OCI-LY3 (cell line): ENCODE measurements at regions not wholly inside any gene's neighbourhood (a gene's known extent, or its start where the extent isn't known, plus 50 kb on each side); places are given as distances from the start of the nearest gene placed in this dataset.
A peak's percentile ranks its signal among the peaks of the same experiment; 100 is the strongest.

ENCODE experiments used
- H2AFZ ChIP-seq: fragments of 200-600, 300-600 bp; shearing (Covaris generic); 2 replicates; pipeline ENCODE4 v1.6.0; 2014; ENCODE audit warnings: antibody characterized with exemption, low read depth, low read length
- H3K27ac ChIP-seq: fragments of 200-600, 300-600 bp; sonication (generic); 2 replicates; pipeline ENCODE4 v1.5.1; 2014; ENCODE audit warnings: mild to moderate bottlenecking, low read length, moderate library complexity, mixed read lengths
- H3K27me3 ChIP-seq: fragments of 200-600, 300-600 bp; sonication (generic); 2 replicates; pipeline ENCODE4 v1.6.1; 2014; ENCODE audit warnings: low read depth, low read length, mixed read lengths
- H3K36me3 ChIP-seq: fragments of 200-600, 300-600 bp; sonication (generic); replicated peaks from 2 replicates; pipeline ENCODE3; 2014; ENCODE audit warnings: low read depth, low read length, mixed read lengths
- H3K4me1 ChIP-seq: fragments of 300-600, 200-600 bp; sonication (generic); 2 replicates; pipeline ENCODE4 v1.6.1; 2014; ENCODE audit warnings: low read length, mixed read lengths
- H3K4me2 ChIP-seq: fragments of 200-600, 300-600 bp; sonication (generic); 2 replicates; pipeline ENCODE4 v1.6.1; 2014; ENCODE audit warnings: low read length, mixed read lengths
- H3K4me3 ChIP-seq: fragments of 300-600, 200-600 bp; sonication (generic); 2 replicates; pipeline ENCODE4 v1.5.1; 2014; ENCODE audit warnings: antibody characterized with exemption, mild to moderate bottlenecking, low read length, moderate library complexity
- H3K79me2 ChIP-seq: fragments of 300-600, 200-600 bp; shearing (Covaris generic); 2 replicates; pipeline ENCODE4 v1.6.1; 2014; ENCODE audit warnings: mild to moderate bottlenecking, low read length, mixed read lengths
- H3K9ac ChIP-seq: fragments of 300-600, 200-600 bp; shearing (Covaris generic); 2 replicates; pipeline ENCODE4 v1.6.0; 2014; ENCODE audit warnings: mild to moderate bottlenecking, low read length, moderate library complexity
- H3K9me3 ChIP-seq: fragments of 200-600, 300-600 bp; shearing (Covaris generic); 2 replicates; pipeline ENCODE4 v1.6.1; 2014; ENCODE audit warnings: low read length, mixed read lengths; ENCODE audit not compliant: insufficient read depth
- H4K20me1 ChIP-seq: fragments of 200-600, 300-600 bp; sonication (generic); 2 replicates; pipeline ENCODE4 v1.6.1; 2016; ENCODE audit warnings: low read length, mixed read lengths; ENCODE audit not compliant: insufficient read depth
- CTCF ChIP-seq: fragments of 200-600, 300-600 bp; sonication (generic); IDR thresholded peaks from 2 replicates; pipeline ENCODE4 v1.5.1; 2014; ENCODE audit warnings: antibody characterized with exemption, low read length, low read depth
- EZH2phosphoT487 ChIP-seq: fragments of 200-600 bp; shearing (Covaris generic); IDR thresholded peaks from 2 replicates; pipeline ENCODE4 v1.6.1; 2018; ENCODE audit warnings: antibody characterized with exemption, mixed run types, low read depth

DNA sequence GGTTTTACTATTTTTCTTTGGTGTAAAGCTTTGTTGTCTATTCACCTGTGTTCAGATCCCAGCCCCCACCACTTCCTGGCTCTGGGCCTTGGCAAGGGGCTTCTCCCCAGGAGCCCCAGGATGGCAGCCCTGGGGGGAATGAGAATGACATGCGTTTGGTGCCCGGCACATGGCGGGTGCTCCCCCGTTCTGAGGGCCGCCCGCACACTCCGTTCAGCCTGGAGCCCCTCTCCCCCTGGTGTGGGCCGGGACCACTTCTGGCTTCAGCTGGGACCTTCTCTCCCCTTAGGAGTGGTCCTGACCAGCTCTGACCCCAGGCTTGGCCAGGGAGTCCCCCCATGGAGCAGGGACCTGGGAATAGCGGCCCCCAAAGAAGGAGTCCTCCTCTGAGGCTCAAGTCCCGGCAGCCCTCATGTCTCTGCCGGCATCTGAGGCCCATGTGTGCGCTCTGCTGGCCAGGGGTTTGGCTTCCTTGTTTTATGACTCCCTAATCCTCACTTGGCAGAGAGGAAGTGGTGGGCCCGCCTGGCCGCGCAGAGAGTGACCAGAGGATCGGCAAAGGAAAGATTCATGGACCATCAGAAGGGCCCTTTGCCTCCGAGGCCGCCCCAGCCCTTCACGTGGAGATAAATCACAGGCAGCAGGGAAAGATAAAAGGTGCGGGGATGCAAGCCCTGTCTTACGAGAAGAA is 57.0 kb upstream of the LMX1B start:
- no peak overlapping the region for H3K27ac ChIP-seq
- H3K9me3 ChIP-seq, result no peaks in the 10 kb centered on the region
- H3K4me2 ChIP-seq, result no peak overlapping the region
- H2AFZ ChIP-seq, result no peak overlapping the region
- H3K9ac ChIP-seq, result no peak overlapping the region
- peaks cover 14% of the 10 kb centered on the region for H3K27me3 ChIP-seq
- H3K4me1 ChIP-seq, result no peaks in the 10 kb centered on the region
- TF ChIP-seq EZH2phosphoT487 (no peak), CTCF (no peak)
- no peaks in the 10 kb centered on the region for H3K79me2 ChIP-seq
- H3K4me3 ChIP-seq, result no peak overlapping the region
- no peaks in the 10 kb centered on the region for H4K20me1 ChIP-seq
- H3K36me3 ChIP-seq, result no peaks in the 10 kb centered on the region

- H4K20me1 ChIP-seq, result no peaks in the 10 kb centered on the region
- no peaks in the 10 kb centered on the region for H3K4me1 ChIP-seq
- H3K36me3 ChIP-seq, result no peaks in the 10 kb centered on the region
- H3K9me3 ChIP-seq, result no peaks in the 10 kb centered on the region
- peaks cover 26% of the 10 kb centered on the region for H3K27me3 ChIP-seq
- H3K4me3 ChIP-seq, result no peak overlapping the region
- no peak overlapping the region for H3K27ac ChIP-seq
- TF ChIP-seq EZH2phosphoT487, result no peak
- peak; percentile 93 for TF ChIP-seq CTCF
- H3K79me2 ChIP-seq, result no peaks in the 10 kb centered on the region
- H3K9ac ChIP-seq, result no peak overlapping the region
- no peak overlapping the region for H3K4me2 ChIP-seq
- H2AFZ ChIP-seq, result no peak overlapping the region
These were observed 55.6 kb upstream of the LMX1B start for GRCh38 chr9:126558051-126558665.

DNA sequence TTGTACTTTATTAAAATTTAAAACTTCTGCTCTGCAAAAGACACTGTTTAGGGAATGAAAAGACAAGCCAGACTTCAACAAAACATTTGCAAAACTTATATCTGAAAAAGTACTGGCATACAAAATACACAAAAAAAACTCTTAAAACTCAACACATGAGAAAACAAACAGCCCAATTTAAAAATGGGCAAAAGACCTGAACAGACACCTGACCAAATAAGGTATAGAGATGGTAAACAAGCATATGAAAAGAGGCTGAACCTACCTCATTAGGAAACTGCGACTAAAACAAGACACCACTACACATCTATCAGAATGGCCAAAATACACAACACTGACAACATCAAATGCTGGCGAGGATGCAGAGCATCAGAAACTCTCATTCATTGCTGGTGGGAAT is 54.4 kb upstream of the LMX1B start:
- Histone ChIP-seq H4K20me1 (no peaks in the 10 kb centered on the region), H3K27me3 (peaks cover 26% of the 10 kb centered on the region), H3K9ac (no peak overlapping the region), H3K27ac (no peak overlapping the region), H2AFZ (no peak overlapping the region), H3K4me1 (no peaks in the 10 kb centered on the region), H3K4me2 (no peak overlapping the region), H3K79me2 (no peaks in the 10 kb centered on the region), H3K36me3 (no peaks in the 10 kb centered on the region), H3K9me3 (no peaks in the 10 kb centered on the region), H3K4me3 (no peak overlapping the region)
- no peak for TF ChIP-seq CTCF
- no peak for TF ChIP-seq EZH2phosphoT487

- no peak overlapping the region for H2AFZ ChIP-seq
- no peak overlapping the region for H3K4me2 ChIP-seq
- H3K79me2 ChIP-seq, result no peaks in the 10 kb centered on the region
- no peak for TF ChIP-seq EZH2phosphoT487
- no peak for TF ChIP-seq CTCF
- no peak overlapping the region for H3K27ac ChIP-seq
- H3K27me3 ChIP-seq, result peaks cover 44% of the 10 kb centered on the region
- H4K20me1 ChIP-seq, result no peaks in the 10 kb centered on the region
- no peak overlapping the region for H3K9ac ChIP-seq
- H3K36me3 ChIP-seq, result no peaks in the 10 kb centered on the region
- no peak overlapping the region for H3K4me3 ChIP-seq
- H3K4me1 ChIP-seq, result no peaks in the 10 kb centered on the region
- no peaks in the 10 kb centered on the region for H3K9me3 ChIP-seq
These were observed 52.1 kb upstream of the LMX1B start for GRCh38 chr9:126561582-126561981.
